CD4-positive, alpha-beta T cell treated with Interleukin-10 for 1 hour (primary cell): ENCODE measurements at regions not wholly inside any gene's neighbourhood (a gene's known extent, or its start where the extent isn't known, plus 50 kb on each side); places are given as distances from the start of the nearest gene placed in this dataset.

Source experiments
- DNase-seq: peaks from one replicate; pipeline ENCODE4 v3.0.0-alpha.2; 2020

DNA sequence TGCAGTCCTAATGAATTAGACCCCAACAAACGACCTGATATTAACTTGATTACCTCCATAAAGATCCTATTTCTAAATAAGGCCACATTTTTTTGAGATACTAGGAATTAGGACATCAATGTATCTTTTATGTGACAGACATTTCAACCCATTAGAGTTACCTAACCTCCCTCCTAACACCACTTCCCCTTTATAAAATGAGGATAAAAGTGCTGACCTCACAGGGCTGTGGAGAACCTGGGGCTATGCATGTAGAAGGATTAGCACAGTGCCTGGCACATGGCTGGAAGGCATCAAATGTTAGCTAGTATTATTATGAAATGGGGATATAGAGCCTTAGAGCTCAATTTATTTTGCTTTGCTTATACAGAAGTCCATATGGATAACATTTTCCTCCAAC, 53.5 kb upstream of the LRRN1 start:
- DNase-seq = no peak

- DNase-seq = no peak
These were observed 54.4 kb upstream of the LRRN1 start for GRCh38 chr3:3744826-3745225.

DNA sequence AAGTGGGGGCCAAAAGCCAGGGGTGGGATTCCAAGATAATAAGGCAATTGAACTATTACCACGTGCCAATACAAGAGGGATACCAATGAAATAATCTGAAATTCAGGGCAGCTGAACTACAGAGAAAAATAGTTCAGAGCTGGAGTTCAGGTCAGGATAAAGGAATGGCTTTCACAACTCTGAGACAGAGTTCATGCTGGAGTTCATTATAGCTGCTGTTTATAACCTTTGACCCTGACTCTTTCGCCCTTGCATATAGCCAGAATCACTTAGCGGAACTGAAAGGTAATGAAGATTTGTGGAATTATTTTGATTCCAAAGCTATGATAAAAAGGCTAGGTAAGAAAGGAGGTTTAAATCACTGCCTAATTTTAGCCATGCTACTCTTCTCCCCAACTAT, 55.5 kb upstream of the LRRN1 start:
- DNase-seq = no peak

DNA sequence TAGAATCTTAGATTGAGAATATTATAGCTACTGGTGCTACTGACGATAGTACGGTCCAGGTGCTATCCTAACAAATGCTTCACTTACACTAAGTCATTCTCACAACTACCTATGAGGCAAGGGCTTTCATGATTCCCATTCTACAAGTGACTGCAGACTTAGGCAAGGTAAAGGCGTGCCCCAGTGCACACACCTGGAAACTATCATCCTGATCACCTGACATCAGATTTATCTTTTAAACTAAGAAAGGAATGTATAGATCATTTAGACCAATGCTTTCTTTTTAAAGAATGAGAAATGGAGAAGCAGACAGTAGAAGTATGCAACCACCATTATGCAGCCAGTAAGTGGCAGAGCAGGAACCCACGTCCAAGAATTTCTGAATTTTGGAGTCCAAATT, 59.2 kb upstream of the LRRN1 start:
- no peak for DNase-seq

DNA sequence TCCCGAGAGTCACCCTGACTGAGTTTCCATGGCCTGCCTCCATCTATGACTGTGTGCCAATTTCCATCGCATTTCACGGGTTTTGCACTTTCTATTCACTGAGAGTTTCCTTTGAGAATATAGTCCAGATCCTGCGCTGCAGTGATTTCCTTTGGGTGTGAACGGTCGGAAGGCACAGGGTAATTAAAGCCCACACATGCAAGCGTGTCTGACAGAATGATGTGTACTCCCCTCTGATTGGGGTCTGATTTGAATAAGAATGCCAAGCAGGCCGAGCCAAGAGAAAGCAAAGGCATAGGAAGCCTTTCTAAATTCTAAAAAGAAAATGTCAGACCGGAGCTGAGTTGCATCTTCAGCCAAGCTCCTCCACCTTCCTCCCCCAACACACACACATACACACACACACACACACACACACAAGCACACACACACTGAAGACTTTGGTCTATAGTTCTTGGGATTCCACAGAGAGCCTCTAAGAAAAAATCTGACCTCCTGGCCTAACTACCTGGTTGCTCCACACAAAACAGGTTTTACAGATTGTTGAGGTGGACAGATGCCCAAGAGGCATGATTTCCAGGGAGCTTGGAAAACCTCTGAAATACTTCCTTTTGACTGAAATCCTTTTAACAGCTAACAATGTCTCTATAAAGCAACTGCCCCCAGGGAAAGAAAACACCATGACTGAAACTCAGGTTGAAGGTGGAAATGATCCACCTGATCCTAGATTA, 59.7 kb upstream of the LRRN1 start:
- DNase-seq = no peak

- DNase-seq = no peak
These were observed 61.7 kb upstream of the LRRN1 start for GRCh38 chr3:3737531-3737930.

- DNase-seq = no peak
These were observed 63.3 kb upstream of the LRRN1 start for GRCh38 chr3:3735919-3736318.

- DNase-seq = no peak
These were observed 64.3 kb upstream of the LRRN1 start for GRCh38 chr3:3734881-3735280.

GRCh38 chr3:3729261-3729660, 70.0 kb upstream of the LRRN1 start:
- DNase-seq = no peak

GRCh38 chr3:3726549-3726948, 72.7 kb upstream of the LRRN1 start:
- DNase-seq = no peak

DNA sequence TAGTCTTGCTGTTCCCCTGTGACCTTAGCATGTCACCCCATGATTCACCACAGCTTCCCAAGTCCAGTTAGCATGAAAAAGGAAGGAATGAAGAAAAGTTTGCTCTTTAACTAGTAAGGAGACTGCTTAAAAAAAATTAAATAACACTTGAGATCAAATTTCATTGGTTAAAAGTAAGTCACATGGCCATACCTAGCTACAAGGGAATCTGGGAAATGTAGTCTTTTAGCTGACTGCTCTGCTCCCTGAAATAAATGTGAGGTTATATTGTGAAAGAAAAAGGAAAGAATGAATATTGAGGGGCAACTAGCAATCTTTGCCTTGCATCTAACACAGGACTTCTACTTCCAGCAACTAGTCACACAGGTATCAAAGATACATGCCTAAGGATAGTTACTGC, 84.7 kb upstream of the LRRN1 start:
- DNase-seq = no peak

GRCh38 chr3:3712971-3713370, 86.3 kb upstream of the LRRN1 start:
- no peak for DNase-seq

- no peak for DNase-seq
These were observed 90.5 kb upstream of the LRRN1 start for GRCh38 chr3:3708769-3709115.

- no peak for DNase-seq
These were observed 91.1 kb upstream of the LRRN1 start for GRCh38 chr3:3707858-3708768.

- DNase-seq = no peak
These were observed 94.0 kb upstream of the LRRN1 start for GRCh38 chr3:3705090-3705775.

- DNase-seq = no peak
These were observed 97.3 kb upstream of the LRRN1 start for GRCh38 chr3:3701949-3702348.

DNA sequence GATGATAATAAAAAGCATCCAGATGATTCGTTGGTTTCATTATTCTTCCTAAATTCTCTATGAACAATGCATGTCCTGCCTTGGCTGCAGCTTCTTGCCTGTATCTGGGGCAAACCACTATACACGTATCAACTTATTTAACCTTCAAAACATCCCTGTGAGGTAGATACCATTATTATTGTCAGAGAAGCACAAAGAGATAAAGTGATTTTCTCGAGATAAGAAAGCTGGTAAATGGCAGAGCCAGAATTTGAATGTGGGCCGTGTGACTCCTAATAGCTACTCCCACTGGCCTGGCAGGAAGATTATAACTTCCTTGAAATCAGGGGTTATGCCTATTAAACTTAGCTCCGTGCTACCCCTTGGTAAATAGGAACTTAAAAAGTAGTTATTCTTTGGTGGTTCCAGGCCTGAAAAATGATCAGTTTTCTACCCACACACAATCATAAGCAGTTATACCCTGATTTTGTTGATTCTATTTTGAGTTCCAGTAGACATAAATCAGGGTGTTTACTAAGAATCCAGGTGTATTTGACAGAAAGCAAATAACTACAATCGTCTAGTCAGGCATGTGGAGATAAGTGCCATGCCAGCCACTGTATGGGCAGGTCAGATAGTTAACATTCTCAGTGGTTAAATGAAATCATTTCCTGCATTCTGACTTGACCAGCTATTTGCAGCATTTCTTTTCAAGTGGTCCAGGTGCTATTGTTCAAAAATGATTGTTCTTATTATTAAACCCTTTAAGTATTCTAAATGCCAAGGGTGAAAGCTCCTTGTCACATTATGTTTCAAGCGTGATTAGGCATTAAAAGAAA, 99.2 kb upstream of the LRRN1 start:
- DNase-seq = no peak

DNA sequence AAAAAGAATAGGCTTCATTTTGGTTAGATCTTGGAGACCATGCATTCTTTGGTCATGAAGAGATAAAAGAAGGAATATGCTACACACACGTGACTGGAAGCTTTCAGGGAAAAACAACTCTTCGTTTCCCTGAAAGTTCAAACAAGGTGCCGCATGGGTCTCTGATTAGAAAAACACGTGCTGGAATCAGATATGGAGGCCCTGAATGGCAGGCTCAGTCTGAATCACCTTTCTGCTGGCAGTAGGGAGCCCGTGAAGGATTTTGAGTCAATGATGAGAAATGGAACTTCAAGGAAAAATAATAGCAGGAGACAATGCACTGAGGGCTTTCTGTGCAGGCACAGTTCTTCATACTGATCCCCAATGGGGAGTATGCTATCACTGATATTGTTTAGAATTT, 99.8 kb upstream of the LRRN1 start:
- no peak for DNase-seq

DNA sequence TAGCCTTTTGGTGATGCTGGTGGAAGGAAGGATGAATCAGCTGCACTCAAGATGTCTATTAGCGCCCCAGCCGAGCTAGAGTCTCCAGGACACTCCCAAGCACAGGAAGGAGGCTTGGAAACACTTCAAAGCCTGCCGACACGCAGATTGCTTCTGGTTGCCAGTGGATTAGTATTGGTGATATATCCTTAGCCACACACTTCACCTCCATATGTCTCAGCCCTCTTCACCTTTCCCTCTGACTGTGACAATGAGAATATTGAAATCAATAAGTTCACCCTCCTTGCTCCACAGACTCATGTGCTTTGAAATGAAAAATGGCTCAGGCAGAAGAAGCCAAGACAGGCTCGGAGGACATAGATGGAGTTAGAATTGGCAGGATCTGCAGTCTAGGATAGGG, 102.9 kb upstream of the LRRN1 start:
- DNase-seq = no peak

DNA sequence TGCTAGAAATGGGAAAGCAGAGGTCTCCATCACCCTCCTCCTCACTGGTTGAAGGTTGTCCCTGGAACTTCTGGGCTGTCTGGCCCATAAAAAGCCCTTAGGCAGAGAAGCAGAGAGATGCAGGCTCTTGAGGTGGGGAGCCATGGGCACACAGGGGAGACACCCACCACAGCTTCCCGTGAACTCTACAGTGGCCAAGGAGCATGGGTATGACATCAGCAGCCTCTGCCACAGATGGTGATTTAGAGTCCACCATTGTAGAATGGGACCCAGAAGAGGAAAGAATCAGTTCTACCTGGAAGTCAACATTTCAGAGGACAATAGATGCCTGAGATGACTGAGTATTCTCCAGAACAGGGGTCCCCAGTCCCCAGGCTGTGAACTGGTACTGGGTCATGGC, 105.6 kb upstream of the LRRN1 start:
- DNase-seq = no peak

- DNase-seq = no peak
These were observed 109.4 kb upstream of the LRRN1 start for GRCh38 chr3:3689601-3690375.
